Activated CD4-positive, alpha-beta T cell treated with anti-CD3 and anti-CD28 coated beads, Interleukin-2, amount 10 ng/mL, durations not matched to agents 24 days and 14 days (primary cell): ENCODE measurements at regions not wholly inside any gene's neighbourhood (a gene's known extent, or its start where the extent isn't known, plus 50 kb on each side); places are given as distances from the start of the nearest gene placed in this dataset.
"Not testable (repeated sequence)": the region's sequence is repeated elsewhere in the genome, so short reads cannot be mapped to it uniquely, and the experiment has no call there.

Experiments used
- DNase-seq: peaks from one replicate; pipeline ENCODE4 v3.0.0; 2022
- H3K27ac Mint-ChIP-seq: one replicate; pipeline ENCODE4 v1.8.0; 2022; ENCODE audit warnings: mild to moderate bottlenecking, mixed read lengths
- H3K27me3 Mint-ChIP-seq: one replicate; pipeline ENCODE4 v1.8.0; 2022; ENCODE audit warnings: mixed read lengths
- H3K36me3 Mint-ChIP-seq: one replicate; pipeline ENCODE4 v1.8.0; 2022; ENCODE audit warnings: low read depth, mild to moderate bottlenecking, mixed read lengths
- H3K4me1 Mint-ChIP-seq: one replicate; pipeline ENCODE4 v1.8.0; 2021; ENCODE audit warnings: mixed read lengths
- H3K4me3 Mint-ChIP-seq: one replicate; pipeline ENCODE4 v1.8.0; 2022; ENCODE audit warnings: mild to moderate bottlenecking, moderate library complexity, mixed read lengths
- H3K9me3 Mint-ChIP-seq: one replicate; pipeline ENCODE4 v1.8.0; 2021; ENCODE audit warnings: mixed read lengths
- intact Hi-C: fragments of 100-400 bp; cut with micrococcal nuclease; formaldehyde crosslinking; loops from one replicate; pipeline ENCODE4 v1.15.1; 2023

GRCh38 chr16:87048038-87048729 is 269.0 kb downstream of the C16orf95 start:
- Mint-ChIP-seq H3K27me3 (peaks cover 3% of the 10 kb centered on the region), H3K27ac (no peak overlapping the region), H3K36me3 (no peaks in the 10 kb centered on the region), H3K4me1 (no peaks in the 10 kb centered on the region), H3K4me3 (no peak overlapping the region), H3K9me3 (no peaks in the 10 kb centered on the region)
- intact Hi-C loops = no loop called here
- no peak for DNase-seq

GRCh38 chr16:87048730-87049115 is 268.5 kb downstream of the C16orf95 start:
- no peaks in the 10 kb centered on the region for H3K36me3 Mint-ChIP-seq
- H3K9me3 Mint-ChIP-seq = no peaks in the 10 kb centered on the region
- intact Hi-C loops = no loop called here
- peaks cover 4% of the 10 kb centered on the region for H3K27me3 Mint-ChIP-seq
- DNase-seq = no peak
- H3K4me1 Mint-ChIP-seq = no peaks in the 10 kb centered on the region
- no peak overlapping the region for H3K4me3 Mint-ChIP-seq
- H3K27ac Mint-ChIP-seq = no peak overlapping the region

GRCh38 chr16:87049216-87049615 is 268.0 kb downstream of the C16orf95 start:
- H3K9me3 Mint-ChIP-seq, DNase-seq, H3K4me1 Mint-ChIP-seq, H3K4me3 Mint-ChIP-seq, H3K36me3 Mint-ChIP-seq, intact Hi-C loops, H3K27me3 Mint-ChIP-seq, H3K27ac Mint-ChIP-seq: not testable (repeated sequence)

- DNase-seq = no peak
- Mint-ChIP-seq H3K27ac (no peak overlapping the region), H3K27me3 (peaks cover 8% of the 10 kb centered on the region), H3K4me1 (no peaks in the 10 kb centered on the region), H3K9me3 (no peaks in the 10 kb centered on the region), H3K4me3 (no peak overlapping the region), H3K36me3 (no peaks in the 10 kb centered on the region)
- intact Hi-C loops = no loop called here
These were observed 267.1 kb downstream of the C16orf95 start for GRCh38 chr16:87050142-87050541.

GRCh38 chr16:87051526-87052320 is 265.5 kb downstream of the C16orf95 start:
- no peak for DNase-seq
- no peak overlapping the region for H3K27ac Mint-ChIP-seq
- no peak overlapping the region for H3K4me3 Mint-ChIP-seq
- H3K27me3 Mint-ChIP-seq = peaks cover 8% of the 10 kb centered on the region
- no peaks in the 10 kb centered on the region for H3K4me1 Mint-ChIP-seq
- H3K9me3 Mint-ChIP-seq = no peaks in the 10 kb centered on the region
- intact Hi-C loops = no loop called here
- no peaks in the 10 kb centered on the region for H3K36me3 Mint-ChIP-seq

GRCh38 chr16:87052506-87052905 is 264.7 kb downstream of the C16orf95 start:
- no peak overlapping the region for H3K4me3 Mint-ChIP-seq
- peaks cover 8% of the 10 kb centered on the region for H3K27me3 Mint-ChIP-seq
- no peak for DNase-seq
- H3K4me1 Mint-ChIP-seq = no peaks in the 10 kb centered on the region
- no peak overlapping the region for H3K27ac Mint-ChIP-seq
- intact Hi-C loops = no loop called here
- no peaks in the 10 kb centered on the region for H3K36me3 Mint-ChIP-seq
- H3K9me3 Mint-ChIP-seq = no peaks in the 10 kb centered on the region

- Mint-ChIP-seq H3K9me3 (no peaks in the 10 kb centered on the region), H3K4me3 (no peak overlapping the region), H3K4me1 (no peaks in the 10 kb centered on the region), H3K27ac (no peak overlapping the region), H3K27me3 (peaks cover 8% of the 10 kb centered on the region), H3K36me3 (no peaks in the 10 kb centered on the region)
- no peak for DNase-seq
- intact Hi-C loops = no loop called here
These were observed 263.9 kb downstream of the C16orf95 start for GRCh38 chr16:87053016-87053982.

- H3K4me3 Mint-ChIP-seq = no peak overlapping the region
- no peak for DNase-seq
- no peaks in the 10 kb centered on the region for H3K36me3 Mint-ChIP-seq
- peaks cover 8% of the 10 kb centered on the region for H3K27me3 Mint-ChIP-seq
- intact Hi-C loops = no loop called here
- no peaks in the 10 kb centered on the region for H3K4me1 Mint-ChIP-seq
- no peak overlapping the region for H3K27ac Mint-ChIP-seq
- H3K9me3 Mint-ChIP-seq = no peaks in the 10 kb centered on the region
These were observed 263.0 kb downstream of the C16orf95 start for GRCh38 chr16:87054154-87054553.

- intact Hi-C loops = no loop called here
- no peaks in the 10 kb centered on the region for H3K36me3 Mint-ChIP-seq
- H3K27me3 Mint-ChIP-seq = peaks cover 8% of the 10 kb centered on the region
- no peaks in the 10 kb centered on the region for H3K4me1 Mint-ChIP-seq
- no peak for DNase-seq
- no peak overlapping the region for H3K27ac Mint-ChIP-seq
- H3K4me3 Mint-ChIP-seq = no peak overlapping the region
- H3K9me3 Mint-ChIP-seq = no peaks in the 10 kb centered on the region
These were observed 262.3 kb downstream of the C16orf95 start for GRCh38 chr16:87054856-87055255.

GRCh38 chr16:87056083-87056482 is 261.1 kb downstream of the C16orf95 start:
- Mint-ChIP-seq H3K27ac (no peak overlapping the region), H3K9me3 (no peaks in the 10 kb centered on the region), H3K27me3 (peaks cover 14% of the 10 kb centered on the region), H3K36me3 (no peaks in the 10 kb centered on the region), H3K4me3 (no peak overlapping the region), H3K4me1 (no peaks in the 10 kb centered on the region)
- intact Hi-C loops = no loop called here
- no peak for DNase-seq

GRCh38 chr16:87056551-87056950 is 260.6 kb downstream of the C16orf95 start:
- Mint-ChIP-seq H3K9me3 (no peaks in the 10 kb centered on the region), H3K27ac (no peak overlapping the region), H3K36me3 (no peaks in the 10 kb centered on the region), H3K4me3 (no peak overlapping the region), H3K27me3 (peaks cover 17% of the 10 kb centered on the region), H3K4me1 (no peaks in the 10 kb centered on the region)
- DNase-seq = no peak
- intact Hi-C loops = no loop called here

GRCh38 chr16:87057211-87057881 is 259.8 kb downstream of the C16orf95 start:
- Mint-ChIP-seq H3K27ac (no peak overlapping the region), H3K4me1 (no peaks in the 10 kb centered on the region), H3K27me3 (peaks cover 21% of the 10 kb centered on the region), H3K4me3 (no peak overlapping the region), H3K36me3 (no peaks in the 10 kb centered on the region), H3K9me3 (no peaks in the 10 kb centered on the region)
- intact Hi-C loops = no loop called here
- no peak for DNase-seq

GRCh38 chr16:87057951-87058560 is 259.1 kb downstream of the C16orf95 start:
- no peak overlapping the region for H3K27ac Mint-ChIP-seq
- no peak for DNase-seq
- no peaks in the 10 kb centered on the region for H3K36me3 Mint-ChIP-seq
- H3K9me3 Mint-ChIP-seq = no peaks in the 10 kb centered on the region
- no peak overlapping the region for H3K4me3 Mint-ChIP-seq
- peaks cover 22% of the 10 kb centered on the region for H3K27me3 Mint-ChIP-seq
- intact Hi-C loops = no loop called here
- H3K4me1 Mint-ChIP-seq = no peaks in the 10 kb centered on the region
